Stromal cell of bone marrow (primary cell): ENCODE measurements at regions not wholly inside any gene's neighbourhood (a gene's known extent, or its start where the extent isn't known, plus 50 kb on each side); places are given as distances from the start of the nearest gene placed in this dataset.
"Not testable (repeated sequence)": the region's sequence is repeated elsewhere in the genome, so short reads cannot be mapped to it uniquely, and the experiment has no call there.

Experiments
- DNase-seq: peaks from one replicate; pipeline ENCODE4 v3.0.0-alpha.2; 2012; ENCODE audit warnings: low read depth

DNA sequence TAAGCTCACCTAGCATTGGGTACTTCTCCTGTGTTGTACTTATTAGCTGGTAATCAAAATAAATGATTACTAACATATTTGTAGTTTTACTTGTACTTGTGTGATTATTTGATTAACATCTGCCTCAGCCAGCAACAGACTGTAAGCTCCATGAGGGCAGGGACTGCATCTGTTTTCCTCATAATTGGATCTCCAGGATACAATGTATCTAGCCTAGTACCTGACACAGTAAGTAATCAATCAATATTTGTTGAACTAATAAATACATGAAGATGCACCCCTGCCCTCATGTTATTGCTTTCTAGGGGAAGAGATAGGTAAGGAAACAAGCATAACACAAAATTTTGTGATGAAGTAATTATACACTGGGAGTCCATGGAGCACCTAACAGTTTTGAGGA is 101.5 kb downstream of the TENT5C start:
- DNase-seq, result no peak

DNA sequence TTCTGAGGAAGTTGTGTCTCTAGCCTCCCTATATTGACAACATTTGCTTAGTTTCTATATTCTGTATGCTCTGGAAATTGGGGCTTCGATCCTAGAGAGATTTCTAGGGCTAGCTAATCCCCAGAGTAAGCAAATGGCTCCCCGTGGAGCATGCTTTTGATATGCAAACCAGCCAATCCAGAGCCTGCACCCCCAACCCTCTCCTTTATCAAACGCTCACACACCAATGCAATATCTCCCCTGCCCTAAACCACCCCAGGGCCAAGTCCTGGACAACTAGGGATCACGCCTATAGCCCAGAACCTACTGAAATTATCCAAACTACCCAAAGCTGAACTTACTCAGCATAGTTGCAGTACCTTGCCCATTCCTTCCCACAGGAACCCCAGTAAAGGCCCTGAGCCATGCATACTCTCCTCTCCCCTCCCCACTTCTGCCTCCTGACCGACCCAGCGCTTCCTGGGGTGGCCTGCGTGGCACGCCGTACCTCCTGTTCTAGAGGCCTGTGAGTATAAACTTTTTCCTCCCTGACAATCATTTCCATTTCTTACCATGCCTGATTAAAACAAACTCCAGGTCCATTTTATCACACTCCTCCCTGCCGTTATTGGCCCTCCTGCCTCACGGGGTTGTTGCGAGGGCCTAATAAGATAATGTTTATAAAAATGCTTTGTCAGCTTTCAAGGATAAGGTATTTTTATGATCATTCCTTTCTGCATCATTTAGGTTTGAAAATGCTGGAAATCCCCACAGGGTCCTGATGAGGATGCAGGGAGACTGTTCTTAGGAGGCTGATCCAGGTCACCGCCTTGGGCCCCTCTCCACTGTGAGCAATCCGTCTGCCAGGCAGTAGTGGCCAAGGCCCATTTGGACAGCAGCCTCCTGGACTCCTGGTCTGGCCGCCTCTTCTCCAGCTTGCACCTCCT is 102.7 kb downstream of the TENT5C start:
- no peak for DNase-seq

DNA sequence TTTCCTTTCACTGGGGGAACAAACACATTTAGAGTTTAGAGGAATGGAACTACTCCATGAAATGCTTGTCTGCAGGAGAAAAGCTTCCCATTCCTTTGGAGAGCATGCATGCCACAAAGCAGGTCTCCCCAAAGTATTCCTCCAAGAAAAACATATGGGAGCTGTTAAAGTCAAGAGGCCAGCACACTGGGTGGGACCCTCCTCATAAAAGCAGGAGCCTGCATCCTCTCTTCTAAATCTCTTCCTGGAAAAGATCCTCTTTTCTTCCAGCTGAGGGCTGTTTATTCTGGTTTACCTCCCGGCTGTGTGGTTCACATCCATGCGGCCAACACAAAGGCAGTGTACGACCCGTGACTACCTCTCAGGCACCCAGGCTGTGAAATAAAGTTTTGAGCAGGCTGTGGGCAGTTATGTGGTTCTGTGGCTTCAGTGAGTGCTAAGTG is 103.4 kb downstream of the TENT5C start:
- no peak for DNase-seq

DNA sequence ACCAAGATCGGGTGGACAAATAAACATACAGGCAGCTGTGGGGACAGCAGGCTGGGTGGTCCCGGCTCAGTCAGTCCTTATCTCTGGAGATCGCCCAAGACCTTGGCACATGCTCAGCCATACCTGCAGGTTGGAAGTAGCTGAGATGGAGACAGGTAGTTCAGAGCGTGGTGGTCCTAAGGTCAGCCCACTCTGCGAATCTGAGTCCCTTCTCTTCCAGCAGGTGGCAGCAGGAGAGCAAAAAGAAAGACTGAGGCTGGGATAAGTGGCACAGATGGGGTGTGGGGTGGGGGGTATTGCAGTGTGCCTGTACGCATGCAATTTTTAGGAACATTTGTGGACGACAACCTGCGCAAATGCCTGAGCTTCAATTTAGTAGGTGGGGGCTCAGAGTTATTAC is 104.9 kb downstream of the TENT5C start:
- no peak for DNase-seq

DNA sequence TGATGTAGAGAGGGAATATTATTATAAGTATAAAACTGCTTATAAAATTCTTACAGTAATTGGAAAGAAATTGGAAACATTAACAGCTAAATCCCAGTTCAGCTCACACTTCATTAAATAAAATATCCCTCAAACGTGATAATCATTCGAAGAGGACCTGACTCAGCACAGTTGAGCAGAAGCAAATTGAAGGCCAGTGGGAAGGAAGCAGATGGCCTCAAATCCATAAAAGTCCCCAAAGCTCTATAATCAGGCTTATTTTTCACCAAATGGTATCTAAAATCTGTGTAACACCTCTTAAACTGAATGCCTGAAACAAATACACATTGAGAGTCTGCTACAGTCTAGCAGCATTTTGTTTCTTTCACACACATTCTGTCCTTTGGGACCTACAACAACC is 106.8 kb downstream of the TENT5C start:
- no peak for DNase-seq

DNA sequence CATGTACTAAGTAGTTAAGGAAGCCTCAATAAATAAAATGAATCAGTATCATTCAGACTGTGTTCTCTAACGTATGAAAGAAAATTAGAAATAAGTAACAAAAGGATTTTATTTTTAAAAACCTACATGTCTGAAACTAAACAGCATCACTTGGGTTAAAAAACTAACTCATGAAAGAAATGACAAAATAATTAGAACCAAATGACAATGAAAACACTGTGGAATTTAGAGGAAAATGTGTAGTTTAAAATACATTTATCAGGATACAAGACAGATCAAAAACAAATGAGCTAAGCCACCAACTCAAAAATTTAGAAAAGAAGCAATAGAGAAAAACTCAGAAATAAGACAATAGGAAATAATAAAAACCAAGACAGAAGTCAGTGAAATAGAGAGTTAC is 108.7 kb downstream of the TENT5C start:
- no peak for DNase-seq

DNA sequence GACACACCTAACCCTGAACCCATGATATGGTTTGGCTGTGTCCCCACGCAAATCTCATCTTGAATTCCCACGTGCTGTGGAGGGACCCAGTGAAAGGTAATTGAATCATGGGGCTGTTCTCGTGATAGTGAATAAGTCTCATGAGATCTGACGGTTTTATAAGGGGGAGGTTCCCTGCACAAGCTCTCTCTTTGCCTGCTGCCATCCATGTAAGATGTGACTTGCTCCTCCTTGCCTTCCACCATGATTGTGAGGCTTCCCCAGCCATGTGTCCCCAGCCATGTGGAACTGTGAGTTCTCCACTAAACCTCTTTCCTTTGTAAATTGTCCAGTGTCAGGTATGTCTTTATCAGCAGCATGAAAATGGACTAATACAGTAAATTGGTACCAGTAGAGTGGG is 110.2 kb downstream of the TENT5C start:
- not testable (repeated sequence) for DNase-seq

DNA sequence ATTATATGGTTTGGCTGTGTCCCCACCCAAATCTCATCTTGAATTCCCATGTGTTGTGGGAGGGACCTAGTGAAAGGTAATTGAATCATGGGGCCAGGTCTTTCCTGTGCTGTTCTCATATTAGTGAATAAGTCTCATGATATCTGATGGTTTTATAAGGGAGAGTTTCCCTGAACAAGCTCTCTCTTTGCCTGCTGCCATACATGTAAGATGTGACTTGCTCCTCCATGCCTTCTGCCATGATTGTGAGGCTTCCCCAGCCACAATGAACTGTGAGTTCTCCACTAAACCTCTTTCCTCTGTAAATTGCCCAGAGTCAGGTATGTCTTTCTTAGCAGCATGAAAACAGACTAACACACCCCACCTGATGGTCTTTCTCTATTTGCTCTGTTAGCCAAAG is 112.1 kb downstream of the TENT5C start:
- not testable (repeated sequence) for DNase-seq

DNA sequence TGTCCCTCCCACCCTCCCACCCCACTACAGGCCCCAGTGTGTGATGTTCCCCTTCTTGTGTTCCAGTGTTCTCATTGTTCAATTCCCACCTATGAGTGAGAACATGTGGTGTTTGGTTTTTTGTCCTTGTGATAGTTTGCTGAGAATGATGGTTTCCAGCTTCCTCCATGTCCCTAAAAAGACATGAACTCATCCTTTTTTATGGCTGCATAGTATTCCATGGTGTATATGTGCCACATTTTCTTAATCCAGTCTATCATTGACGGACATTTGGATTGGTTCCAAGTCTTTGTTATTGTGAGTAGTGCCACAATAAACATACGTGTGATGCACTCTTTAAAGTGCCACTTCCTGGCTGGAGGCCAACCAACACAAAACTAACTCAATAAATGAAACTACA is 112.7 kb downstream of the TENT5C start:
- DNase-seq, result not testable (repeated sequence)

DNA sequence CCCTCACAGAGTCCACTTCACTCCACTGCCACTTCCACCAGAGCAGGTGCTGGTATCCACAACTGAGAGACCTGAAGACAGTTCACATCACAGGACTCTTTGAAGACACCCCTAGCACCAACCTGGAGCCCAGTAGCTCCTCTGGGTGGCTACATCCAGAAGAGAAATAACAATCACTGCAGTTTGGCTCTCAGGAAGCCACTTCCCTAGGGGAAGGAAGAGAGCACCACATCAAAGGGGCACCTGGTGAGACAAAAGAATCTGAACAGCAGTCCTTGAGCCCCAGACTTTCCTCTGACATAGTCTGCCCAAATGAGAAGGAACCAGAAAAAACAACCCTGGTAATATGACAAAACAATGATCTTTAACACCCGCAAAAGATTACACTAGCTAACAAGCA is 113.2 kb downstream of the TENT5C start:
- no peak for DNase-seq

DNA sequence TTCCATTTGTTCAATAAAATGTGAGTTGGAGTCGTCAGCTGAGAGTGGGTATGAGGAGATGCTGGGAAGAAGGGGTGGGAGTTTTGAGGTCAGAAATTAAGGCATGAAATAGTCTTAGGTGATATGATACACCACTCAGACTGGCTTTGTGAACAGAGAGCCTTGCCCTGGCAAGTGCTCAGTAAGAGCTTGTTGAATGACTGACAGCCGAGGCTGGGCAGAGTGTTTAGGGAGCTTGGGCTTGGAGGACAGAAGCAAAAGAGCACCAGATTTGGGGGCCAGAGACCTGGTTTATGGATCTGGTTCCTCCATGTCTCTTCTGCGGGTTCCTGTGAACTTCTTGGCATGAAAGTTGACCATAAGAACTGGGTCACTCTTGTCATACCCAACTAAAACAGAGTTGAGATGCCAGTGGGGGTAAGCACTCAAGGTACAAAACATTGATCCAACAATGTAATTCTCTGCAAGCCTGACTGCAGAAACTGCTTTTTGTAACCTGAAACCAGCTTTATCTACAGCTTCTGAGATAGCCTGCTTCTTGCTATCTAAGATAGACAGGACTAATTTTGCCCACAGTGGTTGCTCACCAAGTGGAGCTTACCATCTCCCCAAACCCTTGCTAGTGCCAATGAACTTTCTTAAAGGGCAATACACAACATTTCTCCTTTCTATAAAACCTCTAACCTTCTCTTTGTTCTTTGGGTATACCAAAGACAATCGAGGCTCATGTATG is 126.4 kb downstream of the TENT5C start:
- DNase-seq, result no peak

DNA sequence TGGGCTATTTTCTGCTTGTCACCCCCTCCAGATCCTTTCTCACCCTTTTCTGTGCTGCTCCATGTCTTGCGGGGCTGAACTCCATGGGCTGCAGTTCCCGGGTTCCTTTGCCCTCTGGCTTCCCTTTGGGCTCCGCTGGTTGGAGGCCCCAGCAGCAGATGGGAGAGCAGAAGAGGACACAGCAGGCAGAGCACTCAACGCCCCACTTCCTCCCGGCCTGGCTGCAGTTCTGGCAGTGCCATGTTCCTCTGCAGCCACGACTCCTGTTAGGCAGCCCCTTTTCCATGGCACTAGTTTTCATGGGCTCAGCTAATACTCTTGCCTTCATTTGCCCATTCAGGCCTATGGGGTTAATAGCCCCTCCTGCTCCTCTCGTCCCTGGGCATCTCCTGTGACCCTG is 127.1 kb downstream of the TENT5C start:
- DNase-seq, result no peak

DNA sequence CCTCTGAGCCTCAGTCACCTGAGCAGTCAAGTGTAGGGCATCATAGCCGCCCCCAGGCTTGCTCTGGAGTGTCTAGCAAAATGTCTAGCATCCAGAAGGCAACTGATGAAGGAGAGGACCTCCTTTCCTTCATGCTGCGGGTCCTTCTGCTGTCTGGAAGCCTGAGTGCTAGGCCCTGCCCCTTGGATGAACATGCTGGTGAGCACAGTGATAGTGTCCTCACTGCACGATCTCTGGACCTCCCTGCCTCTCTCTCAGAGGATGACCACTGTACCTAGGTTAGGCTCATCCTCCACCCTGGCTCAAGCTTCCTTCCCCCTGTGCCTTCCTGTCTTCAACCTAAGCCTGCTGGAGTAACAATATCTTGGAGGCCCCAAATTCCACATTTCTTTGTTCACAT is 128.6 kb downstream of the TENT5C start:
- DNase-seq, result no peak

DNA sequence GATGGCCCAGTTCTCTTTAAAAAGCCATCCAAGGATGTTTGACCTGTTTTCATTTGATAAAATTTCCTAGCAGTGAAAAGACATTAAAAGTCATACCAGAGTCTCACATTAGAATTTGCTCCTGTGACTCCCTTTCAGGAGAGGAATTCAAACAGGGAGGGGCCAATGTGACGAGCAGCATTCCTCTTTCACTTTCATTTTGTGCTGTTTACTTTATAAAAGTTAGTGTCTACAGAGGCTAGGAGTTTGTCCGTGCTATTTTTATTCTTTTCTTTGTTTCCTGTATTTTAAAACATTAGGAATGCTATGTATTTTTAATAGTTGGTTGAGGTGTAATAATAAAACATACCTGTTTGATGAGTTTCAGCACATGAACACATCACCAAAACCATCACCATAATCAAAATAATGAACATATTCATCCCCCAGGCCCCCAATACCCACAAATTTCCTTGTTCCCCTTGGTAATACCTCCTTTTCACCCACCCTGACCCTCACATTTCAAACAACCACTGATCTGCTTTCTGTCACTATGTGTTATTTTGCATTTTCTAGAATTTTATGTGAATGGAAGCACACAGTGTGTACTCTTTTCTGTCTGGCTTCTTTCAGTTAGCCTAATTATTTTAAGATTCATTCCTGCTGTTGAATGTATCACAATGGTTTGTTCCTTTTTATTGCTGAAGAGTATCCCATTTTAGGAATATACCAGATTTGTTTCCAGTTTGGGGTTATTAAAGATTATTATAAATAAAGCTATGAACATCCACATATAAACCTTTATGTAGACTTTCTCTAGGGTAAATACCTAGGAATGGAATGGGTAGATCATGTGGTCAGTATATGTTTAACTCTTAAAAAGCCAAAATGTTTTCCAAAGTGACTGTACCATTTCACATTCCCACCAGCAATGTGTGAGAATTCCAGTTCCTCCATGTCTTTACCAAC is 129.5 kb downstream of the TENT5C start:
- DNase-seq, result no peak

DNA sequence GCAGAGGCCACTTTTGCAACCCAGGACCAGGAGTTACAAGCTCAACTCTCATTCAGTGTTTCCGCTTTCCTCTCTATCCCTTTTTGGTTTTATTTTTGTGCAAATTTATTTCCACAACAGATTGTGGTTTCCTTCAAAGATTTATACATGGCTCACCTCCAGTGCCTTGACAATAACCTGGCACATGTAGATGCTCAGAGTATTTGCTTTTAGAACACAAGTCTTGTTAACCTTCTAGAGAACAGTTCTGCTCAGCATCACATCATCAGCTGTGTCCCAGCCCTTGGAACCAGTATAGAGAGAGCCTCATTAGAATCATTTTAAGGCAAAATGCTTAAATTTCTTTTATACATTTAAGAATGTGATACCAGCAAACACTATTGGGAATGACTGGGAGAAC is 133.7 kb downstream of the TENT5C start:
- DNase-seq, result no peak

DNA sequence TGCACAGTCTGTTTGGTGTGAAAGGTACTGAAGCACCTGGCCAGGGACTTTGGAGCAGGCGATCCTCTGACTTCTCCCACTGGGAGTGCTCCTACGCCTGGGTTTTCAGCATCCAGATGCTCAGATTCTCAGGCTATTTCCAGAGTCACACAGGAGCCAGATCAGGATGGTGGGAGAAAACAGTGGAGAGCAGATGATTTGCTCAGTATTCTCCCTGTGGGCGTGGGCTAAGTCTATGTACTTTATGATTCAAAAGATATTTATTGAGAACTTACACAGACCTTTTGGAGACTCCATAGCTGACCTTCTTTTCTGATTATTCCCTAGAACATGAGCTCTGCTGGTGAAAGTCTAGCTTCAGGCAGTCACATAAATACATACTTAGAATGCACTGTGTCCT is 134.6 kb downstream of the TENT5C start:
- DNase-seq, result no peak

DNA sequence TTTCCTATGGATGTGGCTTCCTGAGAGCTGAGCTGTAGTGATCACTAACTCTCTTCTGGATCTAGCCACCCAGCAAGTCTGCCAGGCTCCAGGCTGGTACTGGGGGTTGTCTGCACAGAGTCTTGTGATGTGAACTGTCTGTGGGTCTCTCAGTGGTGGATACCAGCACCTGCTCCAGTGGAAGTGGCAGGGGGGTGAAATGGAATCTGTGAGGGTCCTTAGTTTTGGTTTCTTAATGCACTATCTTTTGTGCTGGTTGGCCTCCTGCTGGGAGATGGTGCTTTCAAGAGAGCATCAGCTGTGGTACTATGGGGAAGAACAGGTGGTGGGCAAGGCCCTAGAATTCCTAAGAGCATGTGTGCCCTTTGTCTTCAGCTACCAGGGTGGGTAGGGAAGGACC is 140.7 kb downstream of the TENT5C start:
- not testable (repeated sequence) for DNase-seq

DNA sequence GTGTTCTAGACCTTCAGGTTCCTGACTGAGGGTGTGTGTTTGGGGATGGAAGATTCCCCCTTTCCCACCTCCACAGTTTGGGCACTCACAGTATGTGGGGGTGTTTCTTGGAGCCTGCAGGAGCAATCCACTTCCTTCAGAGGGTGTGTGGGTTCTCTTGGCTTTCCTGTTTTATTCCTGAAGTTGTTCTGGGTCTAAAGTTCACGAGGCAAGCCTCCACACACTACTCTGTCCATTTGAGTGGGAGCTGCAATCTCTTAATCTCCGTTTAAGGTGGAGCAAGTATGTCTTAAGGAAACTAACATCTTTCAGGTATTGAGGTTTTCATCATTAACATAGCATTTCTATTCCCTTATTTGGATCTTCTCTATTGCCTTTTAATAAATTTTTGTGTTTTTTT is 141.8 kb downstream of the TENT5C start:
- no peak for DNase-seq

DNA sequence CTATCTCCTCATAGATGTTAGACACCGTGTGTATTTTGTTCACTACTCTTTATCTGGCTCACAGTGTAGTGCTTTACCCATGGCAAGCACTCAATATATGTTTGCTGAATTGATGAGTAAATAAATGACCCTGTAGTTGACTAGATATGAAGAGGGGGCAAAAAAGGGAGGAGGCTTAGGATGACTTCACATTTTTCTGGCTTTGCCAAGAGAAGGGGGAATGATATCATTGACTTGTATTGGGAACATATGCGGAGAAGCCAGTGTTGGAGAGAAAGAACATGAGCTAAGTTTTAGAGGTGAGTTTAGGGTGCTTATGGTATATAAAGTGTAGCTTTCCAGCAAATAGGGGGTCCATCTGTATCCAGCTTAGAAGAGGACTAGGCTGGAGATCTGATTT is 145.5 kb downstream of the TENT5C start:
- DNase-seq, result no peak

DNA sequence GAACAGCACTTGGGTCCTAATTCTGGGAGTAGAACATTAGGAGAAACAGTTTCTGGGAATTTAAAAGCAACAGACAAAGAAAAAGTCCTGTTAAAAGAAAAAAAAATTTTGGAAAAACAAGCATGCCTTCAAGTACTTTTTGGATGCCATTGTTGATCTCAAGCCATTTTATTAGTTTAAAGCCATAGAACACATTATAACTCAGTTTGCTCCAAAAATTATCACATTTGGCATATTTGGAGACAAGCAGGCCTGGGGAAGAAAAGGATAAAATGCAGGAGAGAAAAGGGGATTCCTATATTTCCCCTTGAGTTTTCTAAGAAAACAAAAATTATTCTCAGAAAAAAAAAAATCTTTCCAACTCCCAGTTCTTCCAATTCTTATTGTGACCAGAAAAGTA is 146.8 kb downstream of the TENT5C start:
- DNase-seq, result no peak

DNA sequence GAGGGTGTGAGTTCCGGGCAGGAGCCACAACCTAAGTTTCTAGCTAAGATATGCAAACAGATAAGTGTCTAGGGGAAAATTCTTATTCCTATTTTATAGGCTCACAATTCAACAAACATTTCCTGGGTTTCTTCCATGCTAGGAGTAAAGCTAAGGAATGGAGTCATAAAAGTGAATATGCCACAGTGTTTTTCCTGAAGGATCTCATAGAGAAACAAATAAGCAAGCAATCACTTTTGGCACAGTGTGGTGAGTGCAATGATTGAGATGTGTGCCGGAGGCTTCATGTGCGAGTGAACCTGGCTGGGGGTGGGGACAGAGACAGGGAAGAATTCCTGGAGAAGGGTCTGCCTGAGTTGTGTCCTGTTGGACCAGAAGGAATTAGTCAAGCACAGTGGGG is 147.4 kb downstream of the TENT5C start:
- DNase-seq, result no peak

DNA sequence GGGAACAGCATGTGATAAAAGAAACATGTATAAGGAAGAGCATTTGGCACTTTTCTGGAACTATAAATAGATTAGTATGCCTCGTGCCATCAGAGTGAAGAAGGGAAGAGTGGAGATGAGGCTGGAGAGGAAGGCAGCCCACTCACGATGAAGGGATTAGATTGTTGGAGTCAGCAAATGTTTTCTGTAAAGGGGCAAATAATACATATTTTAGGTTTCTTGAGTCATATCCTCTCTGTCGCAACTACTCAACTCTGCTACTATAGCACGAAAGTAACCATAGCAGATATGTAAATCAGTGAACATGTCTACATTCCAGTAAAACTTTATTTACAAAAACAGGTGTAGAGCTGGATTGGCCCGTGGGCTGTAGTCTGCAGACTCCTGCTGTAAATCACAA is 147.8 kb downstream of the TENT5C start:
- no peak for DNase-seq
